ENCODE measurements at regions not wholly inside any gene's neighbourhood (a gene's known extent, or its start where the extent isn't known, plus 50 kb on each side); places are given as distances from the start of the nearest gene placed in this dataset.

DNA sequence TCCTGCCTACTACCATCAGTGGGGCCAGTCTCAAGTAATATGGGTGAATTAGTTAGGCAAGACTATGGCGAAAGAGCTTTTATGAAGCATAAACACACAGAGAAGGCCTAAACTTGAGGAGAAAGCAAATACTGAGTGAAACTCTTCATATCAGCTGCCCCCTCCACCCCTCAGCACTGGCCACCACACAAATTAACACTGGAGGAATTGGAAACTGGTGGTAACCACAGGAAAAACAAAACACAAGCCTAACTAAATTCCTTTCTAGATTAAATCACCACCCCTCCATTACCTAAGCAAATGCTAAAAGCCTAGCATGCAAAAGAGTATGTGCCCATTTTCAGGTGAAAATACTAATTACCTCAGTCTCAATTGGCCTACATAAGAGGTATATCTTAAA, 774.7 kb upstream of the NECTIN3 start:
- no peak overlapping the region for H3K4me3 Mint-ChIP-seq
- Histone ChIP-seq H3K4me1 (ENCODE audit: insufficient read depth, low read length) (no peaks in the 10 kb centered on the region), H3K27ac (ENCODE audit: low read depth, low read length) (no peak overlapping the region), H3K27me3 (ENCODE audit: insufficient read depth, low read length) (no peaks in the 10 kb centered on the region), H3K9me3 (ENCODE audit: control insufficient read depth in 1 of 2, low read length in 2 of 2) (no peaks in the 10 kb centered on the region), H3K36me3 (ENCODE audit: insufficient read depth, low read length) (no peaks in the 10 kb centered on the region), H3K4me3 (ENCODE audit: low read length in 2 of 2) (no peak overlapping the region)
- ChIA-PET POLR2A (ENCODE audit: partially characterized antibody) (no interaction called here), CTCF (ENCODE audit: partially characterized antibody) (interaction anchor here (1.6 kb wide), 1 partner anchor 18 kb away, joined by 7 read pairs; no protein-coding TSS in a partner anchor)
- H3K27ac Mint-ChIP-seq = no peak overlapping the region
- intact Hi-C loops (cut with micrococcal nuclease) = no loop called here
- peaks cover 2 to 25% (median 16%) of the 10 kb centered on the region in 8 donors for H3K9me3 Mint-ChIP-seq
- no peaks in the 10 kb centered on the region for H3K4me1 Mint-ChIP-seq
- no peak for DNase-seq
- no peaks in the 10 kb centered on the region for H3K36me3 Mint-ChIP-seq
- no peaks in the 10 kb centered on the region for H3K27me3 Mint-ChIP-seq

- H3K4me3 Mint-ChIP-seq = no peak overlapping the region
- Histone ChIP-seq H3K36me3 (ENCODE audit: insufficient read depth, low read length) (no peaks in the 10 kb centered on the region), H3K9me3 (ENCODE audit: control insufficient read depth in 1 of 2, low read length in 2 of 2) (no peaks in the 10 kb centered on the region), H3K27me3 (ENCODE audit: insufficient read depth, low read length) (no peaks in the 10 kb centered on the region), H3K4me3 (ENCODE audit: low read length in 2 of 2) (no peak overlapping the region), H3K4me1 (ENCODE audit: insufficient read depth, low read length) (no peaks in the 10 kb centered on the region), H3K27ac (ENCODE audit: low read depth, low read length) (no peak overlapping the region)
- POLR2A ChIA-PET (ENCODE audit: partially characterized antibody) = no interaction called here
- no peak overlapping the region for H3K27ac Mint-ChIP-seq
- intact Hi-C loops (cut with micrococcal nuclease) = no loop called here
- no peaks in the 10 kb centered on the region for H3K27me3 Mint-ChIP-seq
- peaks cover under 1 to 5% (median 4%) of the 10 kb centered on the region in 4 donors for H3K4me1 Mint-ChIP-seq
- H3K9me3 Mint-ChIP-seq = no peaks in the 10 kb centered on the region
- CTCF ChIA-PET (ENCODE audit: partially characterized antibody) = interaction anchor here (1.1 kb wide), 1 partner anchor 13 kb away, joined by 4 read pairs; no protein-coding TSS in a partner anchor
- no peak for DNase-seq
- H3K36me3 Mint-ChIP-seq = no peaks in the 10 kb centered on the region
Measured at GRCh38 chr3:110301781-110302180, 769.8 kb upstream of the NECTIN3 start.

- H3K4me3 ChIP-seq (ENCODE audit: low read length in 2 of 2) = no peak overlapping the region
- no peaks in the 10 kb centered on the region for H3K36me3 ChIP-seq (ENCODE audit: insufficient read depth, low read length)
- H3K4me1 ChIP-seq (ENCODE audit: insufficient read depth, low read length) = peaks cover 7% of the 10 kb centered on the region
- no peak overlapping the region for H3K27ac ChIP-seq (ENCODE audit: low read depth, low read length)
- H3K9me3 ChIP-seq (ENCODE audit: control insufficient read depth in 1 of 2, low read length in 2 of 2) = no peaks in the 10 kb centered on the region
- DNase-seq = no peak
- ChIA-PET CTCF (ENCODE audit: partially characterized antibody) (interaction anchor here (1.2 kb wide), 1 partner anchor 9 kb away, joined by 3 read pairs; no protein-coding TSS in a partner anchor), POLR2A (ENCODE audit: partially characterized antibody) (no interaction called here)
- intact Hi-C loops (cut with micrococcal nuclease) = no loop called here
- no peaks in the 10 kb centered on the region for H3K9me3 Mint-ChIP-seq
- H3K27ac Mint-ChIP-seq = peak overlapping the region in 1 of 7 donors; percentile 47
- H3K36me3 Mint-ChIP-seq = no peaks in the 10 kb centered on the region
- H3K27me3 Mint-ChIP-seq = no peaks in the 10 kb centered on the region
- H3K4me1 Mint-ChIP-seq = peaks cover 9 to 14% (median 13%) of the 10 kb centered on the region in 4 donors
- H3K4me3 Mint-ChIP-seq = peak overlapping the region in 1 of 8 donors; percentile 11
- H3K27me3 ChIP-seq (ENCODE audit: insufficient read depth, low read length) = no peaks in the 10 kb centered on the region
Measured at GRCh38 chr3:110307065-110307809, 764.4 kb upstream of the NECTIN3 start.

GRCh38 chr3:110311541-110311940, 760.1 kb upstream of the NECTIN3 start:
- CTCF ChIA-PET (ENCODE audit: partially characterized antibody) = interaction anchor here (2.1 kb wide), 1 partner anchor 582 kb away, joined by 4 read pairs; no protein-coding TSS in a partner anchor
- POLR2A ChIA-PET (ENCODE audit: partially characterized antibody) = no interaction called here

GRCh38 chr3:110314512-110315114, 757.0 kb upstream of the NECTIN3 start:
- POLR2A ChIA-PET (ENCODE audit: partially characterized antibody) = no interaction called here
- H3K4me3 Mint-ChIP-seq = peak overlapping the region in 1 of 8 donors; percentile 0

More at GRCh38 chr3:110311541-110311940, 760.1 kb upstream of the NECTIN3 start:
- Mint-ChIP-seq H3K27me3 (no peaks in the 10 kb centered on the region), H3K4me3 (no peak overlapping the region), H3K27ac (no peak overlapping the region), H3K9me3 (no peaks in the 10 kb centered on the region), H3K4me1 (peaks cover 11 to 18% (median 14%) of the 10 kb centered on the region in 4 donors), H3K36me3 (no peaks in the 10 kb centered on the region)
- no peaks in the 10 kb centered on the region for H3K9me3 ChIP-seq (ENCODE audit: control insufficient read depth in 1 of 2, low read length in 2 of 2)
- DNase-seq = no peak
- H3K27me3 ChIP-seq (ENCODE audit: insufficient read depth, low read length) = no peaks in the 10 kb centered on the region
- no peak overlapping the region for H3K4me3 ChIP-seq (ENCODE audit: low read length in 2 of 2)
- intact Hi-C loops (cut with micrococcal nuclease) = loop anchor here (10.0 kb wide), 2 partner anchors 1023 to 1287 kb away; no protein-coding TSS in a partner anchor
- peaks cover 7% of the 10 kb centered on the region for H3K4me1 ChIP-seq (ENCODE audit: insufficient read depth, low read length)
- H3K36me3 ChIP-seq (ENCODE audit: insufficient read depth, low read length) = no peaks in the 10 kb centered on the region
- H3K27ac ChIP-seq (ENCODE audit: low read depth, low read length) = no peak overlapping the region

GRCh38 chr3:110318108-110318507, 753.5 kb upstream of the NECTIN3 start:
- ChIA-PET CTCF (ENCODE audit: partially characterized antibody) (interaction anchor here (0.7 kb wide), 1 partner anchor 785 kb away, joined by 3 read pairs; no protein-coding TSS in a partner anchor), POLR2A (ENCODE audit: partially characterized antibody) (no interaction called here)
- Histone ChIP-seq H3K27ac (ENCODE audit: low read depth, low read length) (no peak overlapping the region), H3K27me3 (ENCODE audit: insufficient read depth, low read length) (no peaks in the 10 kb centered on the region), H3K4me3 (ENCODE audit: low read length in 2 of 2) (no peak overlapping the region), H3K36me3 (ENCODE audit: insufficient read depth, low read length) (no peaks in the 10 kb centered on the region), H3K4me1 (ENCODE audit: insufficient read depth, low read length) (no peaks in the 10 kb centered on the region), H3K9me3 (ENCODE audit: control insufficient read depth in 1 of 2, low read length in 2 of 2) (no peaks in the 10 kb centered on the region)
- Mint-ChIP-seq H3K27ac (no peak overlapping the region), H3K27me3 (peaks cover 1 to 10% of the 10 kb centered on the region in 2 donors), H3K36me3 (no peaks in the 10 kb centered on the region), H3K4me1 (peaks cover 0 to 7% (median 4%) of the 10 kb centered on the region in 4 donors), H3K9me3 (no peaks in the 10 kb centered on the region), H3K4me3 (no peak overlapping the region)
- DNase-seq = no peak
- intact Hi-C loops (cut with micrococcal nuclease) = loop anchor here (10.0 kb wide), 2 partner anchors 1017 to 1293 kb away; no protein-coding TSS in a partner anchor

More at GRCh38 chr3:110314512-110315114, 757.0 kb upstream of the NECTIN3 start:
- Histone ChIP-seq H3K36me3 (ENCODE audit: insufficient read depth, low read length) (no peaks in the 10 kb centered on the region), H3K27me3 (ENCODE audit: insufficient read depth, low read length) (no peaks in the 10 kb centered on the region), H3K27ac (ENCODE audit: low read depth, low read length) (no peak overlapping the region), H3K4me1 (ENCODE audit: insufficient read depth, low read length) (no peaks in the 10 kb centered on the region), H3K4me3 (ENCODE audit: low read length in 2 of 2) (no peak overlapping the region), H3K9me3 (ENCODE audit: control insufficient read depth in 1 of 2, low read length in 2 of 2) (no peaks in the 10 kb centered on the region)
- peaks cover 0 to under 1% of the 10 kb centered on the region in 2 donors for H3K27me3 Mint-ChIP-seq
- no peaks in the 10 kb centered on the region for H3K9me3 Mint-ChIP-seq
- intact Hi-C loops (cut with micrococcal nuclease) = loop anchor here (1.0 to 10.0 kb wide), 7 partner anchors 508 to 1290 kb away; no protein-coding TSS in a partner anchor
- peak; percentile 55 to 67 (median 63) for DNase-seq
- H3K27ac Mint-ChIP-seq = no peak overlapping the region
- H3K36me3 Mint-ChIP-seq = no peaks in the 10 kb centered on the region
- CTCF ChIA-PET (ENCODE audit: partially characterized antibody) = interaction anchor here (0.7 to 3.8 kb wide), 37 partner anchors 8 to 1825 kb away, joined by 3 to 35 read pairs (median 4); partner anchors contain the start of gene CD96
- peaks cover 0 to 7% (median 4%) of the 10 kb centered on the region in 4 donors for H3K4me1 Mint-ChIP-seq

DNA sequence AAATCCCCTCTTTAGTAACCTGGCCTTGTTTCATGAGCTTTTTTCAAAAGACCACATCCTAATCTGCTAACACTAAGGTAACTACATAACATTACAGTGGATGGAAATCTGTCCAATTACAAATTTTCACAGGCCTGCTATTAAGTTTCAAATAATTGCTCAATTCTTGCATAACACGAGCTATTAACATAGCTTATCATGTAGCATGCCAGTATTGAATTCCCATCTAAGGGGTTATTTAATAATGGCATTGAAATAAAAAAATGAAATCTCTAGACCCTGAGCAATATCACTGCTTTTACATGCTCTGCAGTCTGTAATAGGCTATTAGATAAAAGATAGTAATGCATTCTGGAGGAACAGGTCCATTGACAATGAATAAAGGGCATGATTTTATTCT, 748.3 kb upstream of the NECTIN3 start:
- no peaks in the 10 kb centered on the region for H3K27me3 ChIP-seq (ENCODE audit: insufficient read depth, low read length)
- ChIA-PET POLR2A (ENCODE audit: partially characterized antibody) (no interaction called here), CTCF (ENCODE audit: partially characterized antibody) (interaction anchor here (1.3 to 2.4 kb wide), 2 partner anchors 9 to 13 kb away, joined by 4 to 16 read pairs; no protein-coding TSS in a partner anchor)
- Mint-ChIP-seq H3K36me3 (no peaks in the 10 kb centered on the region), H3K4me1 (no peaks in the 10 kb centered on the region), H3K27me3 (peaks cover 1 to 10% of the 10 kb centered on the region in 2 donors), H3K4me3 (no peak overlapping the region), H3K9me3 (no peaks in the 10 kb centered on the region), H3K27ac (no peak overlapping the region)
- no peaks in the 10 kb centered on the region for H3K36me3 ChIP-seq (ENCODE audit: insufficient read depth, low read length)
- no peaks in the 10 kb centered on the region for H3K4me1 ChIP-seq (ENCODE audit: insufficient read depth, low read length)
- no peak for DNase-seq
- no peak overlapping the region for H3K27ac ChIP-seq (ENCODE audit: low read depth, low read length)
- H3K9me3 ChIP-seq (ENCODE audit: control insufficient read depth in 1 of 2, low read length in 2 of 2) = no peaks in the 10 kb centered on the region
- intact Hi-C loops (cut with micrococcal nuclease) = no loop called here
- H3K4me3 ChIP-seq (ENCODE audit: low read length in 2 of 2) = no peak overlapping the region

All from CD4-positive, alpha-beta memory T cell (primary cell).